GM10248 (cell line): ENCODE measurements at regions not wholly inside any gene's neighbourhood (a gene's known extent, or its start where the extent isn't known, plus 50 kb on each side); places are given as distances from the start of the nearest gene placed in this dataset.

Experiments
- CTCF ChIA-PET: fragments of 300-600 bp; sonication (Branson Sonifier 250); formaldehyde crosslinking; extraction: SDS; loops from one replicate; lab custom pipeline; 2021; ENCODE audit warnings: antibody characterized with exemption; lab: Yijun Ruan, JAX
- POLR2A ChIA-PET: fragments of 350-650 bp; sonication (Branson Sonifier 250); formaldehyde crosslinking; extraction: SDS; loops from one replicate; lab custom pipeline; 2020; ENCODE audit warnings: antibody characterized with exemption; lab: Yijun Ruan, JAX
- DNase-seq: peaks from one replicate; pipeline ENCODE4 v3.0.0; 2012; ENCODE audit errors: extremely low spot score
- TF ChIP-seq, protein P1 (sequence below): IDR thresholded peaks from 2 replicates; pipeline ENCODE4 v1.5.1; 2012; ENCODE audit warnings: mild to moderate bottlenecking, low read depth; ENCODE audit errors: extremely low read depth, missing control alignments, control extremely low read depth

DNA sequence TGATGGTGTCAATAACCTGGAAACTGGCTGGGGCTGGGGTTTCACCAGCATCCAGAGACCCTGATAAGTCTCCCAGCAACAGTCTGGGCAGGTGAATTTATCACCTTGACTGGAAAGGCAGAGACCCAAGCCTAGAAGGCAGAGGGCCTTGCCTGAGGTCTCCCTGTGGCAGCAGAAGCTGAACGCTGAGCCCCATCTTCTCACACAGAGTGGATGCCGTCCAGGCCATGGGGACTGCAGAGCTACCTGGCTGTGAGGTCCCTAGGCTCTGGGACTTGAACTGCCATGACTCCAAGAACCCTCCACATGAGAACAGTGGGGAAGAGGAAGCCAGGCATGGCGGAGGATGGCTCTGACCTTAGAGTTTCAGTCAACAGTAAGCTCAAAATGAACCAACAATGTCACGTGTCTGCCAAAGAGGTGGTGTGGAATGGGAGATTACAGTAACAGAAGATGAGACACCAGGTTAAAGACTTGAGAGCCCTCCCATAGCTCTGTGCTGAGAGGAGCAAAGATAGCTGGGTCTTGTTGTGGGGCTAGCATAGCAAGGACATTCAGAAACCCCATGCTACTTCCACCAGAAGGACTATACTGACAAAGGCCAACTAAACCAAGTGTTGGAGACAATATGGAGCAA, 79.1 kb upstream of the LINC01488 start:
- ChIA-PET CTCF (interaction anchor here (0.8 kb wide), 1 partner anchor 9 kb away, joined by 3 read pairs; no protein-coding TSS in a partner anchor), POLR2A (no interaction called here)

DNA sequence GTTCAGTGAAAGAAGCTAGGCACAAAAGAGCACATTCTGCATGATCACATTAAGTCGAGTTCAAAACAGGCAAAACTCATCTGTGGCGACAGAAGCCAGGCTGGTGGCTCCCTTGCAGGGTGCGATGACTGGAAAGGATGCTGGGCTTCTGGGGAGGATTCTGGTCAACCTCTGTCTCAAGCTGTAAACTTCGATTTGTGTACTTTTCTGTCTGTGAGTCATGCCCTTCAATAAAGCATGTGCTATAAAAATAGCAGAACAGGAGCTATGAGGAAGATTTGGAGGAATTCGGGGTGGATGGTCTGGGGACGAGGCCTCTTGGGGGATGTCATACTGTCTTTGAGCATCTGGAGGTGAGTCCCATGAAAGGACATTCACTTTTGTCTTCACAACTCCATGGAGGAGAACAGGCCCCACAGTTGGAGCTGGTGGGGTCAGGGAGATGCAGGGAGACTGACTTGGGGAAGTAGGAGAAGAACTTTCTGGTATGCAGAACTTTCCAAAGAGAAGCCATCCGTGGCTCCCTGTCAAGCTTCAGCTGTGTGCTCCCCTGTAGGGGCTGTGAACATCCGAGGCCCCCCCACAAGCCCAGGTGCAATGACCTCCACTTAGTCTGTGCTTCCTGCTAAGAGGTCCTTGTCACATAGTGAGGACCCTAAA, 77.8 kb upstream of the LINC01488 start:
- ChIA-PET CTCF (interaction anchor here (1.5 kb wide), 1 partner anchor 26 kb away, joined by 3 read pairs; no protein-coding TSS in a partner anchor), POLR2A (no interaction called here)
- DNase-seq: no peak

More for the DNA sequence above, 79.1 kb upstream of the LINC01488 start:
- TF ChIP-seq, protein P1, sequence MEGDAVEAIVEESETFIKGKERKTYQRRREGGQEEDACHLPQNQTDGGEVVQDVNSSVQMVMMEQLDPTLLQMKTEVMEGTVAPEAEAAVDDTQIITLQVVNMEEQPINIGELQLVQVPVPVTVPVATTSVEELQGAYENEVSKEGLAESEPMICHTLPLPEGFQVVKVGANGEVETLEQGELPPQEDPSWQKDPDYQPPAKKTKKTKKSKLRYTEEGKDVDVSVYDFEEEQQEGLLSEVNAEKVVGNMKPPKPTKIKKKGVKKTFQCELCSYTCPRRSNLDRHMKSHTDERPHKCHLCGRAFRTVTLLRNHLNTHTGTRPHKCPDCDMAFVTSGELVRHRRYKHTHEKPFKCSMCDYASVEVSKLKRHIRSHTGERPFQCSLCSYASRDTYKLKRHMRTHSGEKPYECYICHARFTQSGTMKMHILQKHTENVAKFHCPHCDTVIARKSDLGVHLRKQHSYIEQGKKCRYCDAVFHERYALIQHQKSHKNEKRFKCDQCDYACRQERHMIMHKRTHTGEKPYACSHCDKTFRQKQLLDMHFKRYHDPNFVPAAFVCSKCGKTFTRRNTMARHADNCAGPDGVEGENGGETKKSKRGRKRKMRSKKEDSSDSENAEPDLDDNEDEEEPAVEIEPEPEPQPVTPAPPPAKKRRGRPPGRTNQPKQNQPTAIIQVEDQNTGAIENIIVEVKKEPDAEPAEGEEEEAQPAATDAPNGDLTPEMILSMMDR: no peak
- DNase-seq: no peak

DNA sequence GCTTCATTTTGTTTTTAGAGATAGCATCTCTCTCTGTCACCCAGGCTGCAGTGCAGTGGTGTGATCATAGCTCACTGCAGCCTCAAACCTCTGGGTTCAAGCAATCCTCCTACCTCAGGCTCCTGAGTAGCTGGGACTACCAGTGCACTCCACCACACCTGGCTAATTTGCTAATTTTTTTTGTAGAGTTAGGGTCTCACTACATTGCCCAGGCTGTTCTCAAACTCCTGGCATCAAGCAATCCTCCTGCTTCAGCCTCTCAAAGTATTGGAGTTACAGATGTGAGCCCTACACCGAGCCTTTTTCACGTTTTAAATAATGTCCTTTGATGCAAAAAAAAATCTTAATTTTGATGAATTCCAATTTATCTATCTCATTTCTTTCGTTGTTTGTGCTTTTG, 75.4 kb upstream of the LINC01488 start:
- TF ChIP-seq, protein P1: no peak
- POLR2A ChIA-PET: no interaction called here
- DNase-seq: no peak
- CTCF ChIA-PET: no interaction called here

More for the DNA sequence above, 77.8 kb upstream of the LINC01488 start:
- TF ChIP-seq, protein P1: no peak

DNA sequence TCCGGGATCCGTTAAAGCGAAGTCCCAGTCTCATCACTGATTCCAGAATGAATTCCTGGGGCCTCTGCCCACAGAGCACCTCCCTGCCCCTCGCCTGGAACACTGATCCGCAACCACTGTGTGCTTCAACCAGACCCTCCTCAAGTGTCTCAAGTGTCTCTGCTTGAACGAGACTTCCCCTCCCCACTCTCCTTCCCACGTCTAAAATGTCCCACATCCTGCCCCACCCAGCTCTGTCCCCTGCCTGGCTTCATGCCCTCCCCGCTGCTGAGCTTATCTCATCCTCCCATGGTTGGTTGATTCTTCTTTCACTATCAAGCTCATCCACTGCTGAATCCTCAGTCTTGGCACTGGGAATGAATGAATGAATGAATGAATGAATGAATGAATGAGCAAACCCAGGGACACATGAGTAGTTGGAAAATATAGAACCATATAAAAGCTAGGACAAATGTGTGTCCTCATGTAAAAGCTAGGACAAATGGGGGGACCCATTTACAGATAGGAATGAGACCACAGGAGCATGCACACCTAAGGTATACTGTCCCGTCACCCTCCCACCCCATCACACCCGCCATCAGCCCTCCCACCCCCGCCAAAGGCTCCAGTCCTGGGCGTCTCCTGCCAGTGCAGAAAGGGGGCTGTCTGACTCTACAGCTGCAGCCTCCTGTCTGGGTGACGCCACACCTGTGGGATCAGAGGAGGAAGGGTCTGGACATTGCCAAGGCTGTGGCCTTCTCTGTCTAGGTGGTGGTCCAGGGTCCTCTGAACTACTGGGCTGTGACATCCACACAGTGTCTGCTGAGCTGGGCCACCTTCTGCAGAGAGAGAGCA, 71.4 kb upstream of the LINC01488 start:
- ChIA-PET POLR2A (no interaction called here), CTCF (no interaction called here)
- DNase-seq: no peak
- TF ChIP-seq, protein P1: no peak

DNA sequence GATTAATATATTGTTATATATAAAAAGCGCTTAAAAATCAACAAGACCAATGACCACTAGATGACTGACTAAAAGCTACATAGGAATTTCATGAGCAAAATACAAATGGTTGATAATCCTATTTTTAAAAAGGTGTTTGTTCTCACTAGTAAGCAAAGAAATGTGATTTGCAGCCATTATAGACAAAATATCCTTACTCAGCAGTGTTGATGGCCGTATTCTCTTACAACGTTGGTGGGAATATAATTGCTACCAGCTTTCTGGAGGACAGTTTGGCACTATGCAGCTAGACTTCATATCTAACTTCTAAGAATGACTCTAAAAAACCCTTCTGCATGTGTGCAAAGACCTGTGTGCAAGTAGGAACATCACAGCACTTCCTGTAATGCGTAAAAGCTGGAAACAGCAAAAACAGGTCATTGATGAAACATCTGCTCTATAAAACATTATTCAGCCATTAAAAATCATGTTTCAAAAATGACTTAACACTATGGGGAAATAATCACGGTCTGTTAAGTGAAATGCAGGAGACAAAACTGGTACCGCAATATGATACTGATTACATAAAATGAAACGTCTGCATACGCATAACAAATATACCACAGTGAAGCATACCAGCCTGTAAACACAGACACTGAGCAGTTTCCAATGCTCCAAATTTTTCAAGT, 70.1 kb upstream of the LINC01488 start:
- CTCF ChIA-PET: no interaction called here
- TF ChIP-seq, protein P1: no peak
- POLR2A ChIA-PET: no interaction called here
- no peak for DNase-seq
